HCT116 (cell line): ENCODE measurements at regions not wholly inside any gene's neighbourhood (a gene's known extent, or its start where the extent isn't known, plus 50 kb on each side); places are given as distances from the start of the nearest gene placed in this dataset.

ENCODE experiments used
- CTCF ChIP-seq, 3 experiments: fragments of 200-600 bp in 1 of 3; sonication (generic) in 1 of 3; IDR thresholded peaks in 2 of 3; conservative IDR thresholded peaks in 1 of 3; 2 replicates each; pipeline ENCODE4 v1.5.1; 2012 to 2017; ENCODE audit warnings: low read depth in 2 of 3, low read length in 2 of 3, antibody characterized with exemption in 1 of 3, borderline replicate concordance in 1 of 3, control low read depth in 1 of 3, mild to moderate bottlenecking in 1 of 3, mixed read lengths in 1 of 3, mixed run types in 1 of 3, moderate library complexity in 1 of 3; ENCODE audit not compliant: insufficient read depth in 1 of 3
- EZH2 ChIP-seq: fragments of 200-600 bp; sonication (generic); IDR thresholded peaks from 2 replicates; pipeline ENCODE4 v1.6.1; 2017; ENCODE audit warnings: antibody characterized with exemption, mixed run types
- SP1 ChIP-seq: IDR thresholded peaks from 2 replicates; pipeline ENCODE4 v1.6.1; 2012; ENCODE audit warnings: low read depth
- TF ChIP-seq, protein P1 (sequence below): IDR thresholded peaks from 2 replicates; pipeline ENCODE4 v1.6.1; 2012; ENCODE audit warnings: low read depth

- TF ChIP-seq CTCF (IDR thresholded peaks at IDR 0.05 in 2 of 3, conservative IDR thresholded peaks at IDR 0.05 in 1 of 3; ENCODE audit: borderline replicate concordance in 1 of 3, insufficient read depth in 1 of 3, low read depth in 2 of 3, low read length in 2 of 3) (no peak), SP1 (no peak), EZH2 (no peak)
- TF ChIP-seq, protein P1, sequence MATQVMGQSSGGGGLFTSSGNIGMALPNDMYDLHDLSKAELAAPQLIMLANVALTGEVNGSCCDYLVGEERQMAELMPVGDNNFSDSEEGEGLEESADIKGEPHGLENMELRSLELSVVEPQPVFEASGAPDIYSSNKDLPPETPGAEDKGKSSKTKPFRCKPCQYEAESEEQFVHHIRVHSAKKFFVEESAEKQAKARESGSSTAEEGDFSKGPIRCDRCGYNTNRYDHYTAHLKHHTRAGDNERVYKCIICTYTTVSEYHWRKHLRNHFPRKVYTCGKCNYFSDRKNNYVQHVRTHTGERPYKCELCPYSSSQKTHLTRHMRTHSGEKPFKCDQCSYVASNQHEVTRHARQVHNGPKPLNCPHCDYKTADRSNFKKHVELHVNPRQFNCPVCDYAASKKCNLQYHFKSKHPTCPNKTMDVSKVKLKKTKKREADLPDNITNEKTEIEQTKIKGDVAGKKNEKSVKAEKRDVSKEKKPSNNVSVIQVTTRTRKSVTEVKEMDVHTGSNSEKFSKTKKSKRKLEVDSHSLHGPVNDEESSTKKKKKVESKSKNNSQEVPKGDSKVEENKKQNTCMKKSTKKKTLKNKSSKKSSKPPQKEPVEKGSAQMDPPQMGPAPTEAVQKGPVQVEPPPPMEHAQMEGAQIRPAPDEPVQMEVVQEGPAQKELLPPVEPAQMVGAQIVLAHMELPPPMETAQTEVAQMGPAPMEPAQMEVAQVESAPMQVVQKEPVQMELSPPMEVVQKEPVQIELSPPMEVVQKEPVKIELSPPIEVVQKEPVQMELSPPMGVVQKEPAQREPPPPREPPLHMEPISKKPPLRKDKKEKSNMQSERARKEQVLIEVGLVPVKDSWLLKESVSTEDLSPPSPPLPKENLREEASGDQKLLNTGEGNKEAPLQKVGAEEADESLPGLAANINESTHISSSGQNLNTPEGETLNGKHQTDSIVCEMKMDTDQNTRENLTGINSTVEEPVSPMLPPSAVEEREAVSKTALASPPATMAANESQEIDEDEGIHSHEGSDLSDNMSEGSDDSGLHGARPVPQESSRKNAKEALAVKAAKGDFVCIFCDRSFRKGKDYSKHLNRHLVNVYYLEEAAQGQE, result no peak
Measured at GRCh38 chr20:48034751-48035150, 249.5 kb upstream of the SULF2 start.
